ENCODE measurements at regions not wholly inside any gene's neighbourhood (a gene's known extent, or its start where the extent isn't known, plus 50 kb on each side); places are given as distances from the start of the nearest gene placed in this dataset.

DNA sequence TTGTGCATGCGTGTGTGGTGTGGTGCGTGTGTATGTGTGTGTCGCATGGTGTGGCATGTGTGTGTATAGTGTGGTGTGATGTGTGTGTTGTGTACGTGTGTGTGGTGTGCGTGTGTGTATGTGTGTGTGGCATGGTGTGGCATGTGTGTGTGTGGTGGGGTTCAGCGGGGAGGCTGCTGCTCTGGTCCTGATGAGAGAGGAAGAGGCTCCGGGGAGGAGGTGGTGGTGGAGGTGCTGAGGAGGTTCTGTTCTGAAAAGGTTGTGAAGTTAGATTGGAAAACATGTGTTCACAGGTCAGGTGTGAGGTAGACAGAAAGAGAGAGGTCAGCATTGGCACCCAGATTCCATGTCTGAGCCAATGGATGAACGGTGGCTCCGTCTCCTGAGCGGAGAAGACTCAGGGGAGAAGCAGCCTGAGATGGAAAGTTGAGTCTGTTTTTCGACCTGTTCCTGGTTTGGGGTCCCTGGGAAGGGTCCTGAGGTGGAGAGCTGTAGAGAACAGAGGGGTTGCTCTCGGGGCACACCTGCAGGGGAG is 67.2 kb upstream of the HDAC4 start:
- no peaks in the 10 kb centered on the region for H3K36me3 Mint-ChIP-seq (ENCODE audit: insufficient read depth, unreplicated experiment)
- intact Hi-C loops (cut with micrococcal nuclease): no loop called here
- ChIA-PET POLR2A (no interaction called here), CTCF (no interaction called here)
- TF ChIP-seq, protein P1, sequence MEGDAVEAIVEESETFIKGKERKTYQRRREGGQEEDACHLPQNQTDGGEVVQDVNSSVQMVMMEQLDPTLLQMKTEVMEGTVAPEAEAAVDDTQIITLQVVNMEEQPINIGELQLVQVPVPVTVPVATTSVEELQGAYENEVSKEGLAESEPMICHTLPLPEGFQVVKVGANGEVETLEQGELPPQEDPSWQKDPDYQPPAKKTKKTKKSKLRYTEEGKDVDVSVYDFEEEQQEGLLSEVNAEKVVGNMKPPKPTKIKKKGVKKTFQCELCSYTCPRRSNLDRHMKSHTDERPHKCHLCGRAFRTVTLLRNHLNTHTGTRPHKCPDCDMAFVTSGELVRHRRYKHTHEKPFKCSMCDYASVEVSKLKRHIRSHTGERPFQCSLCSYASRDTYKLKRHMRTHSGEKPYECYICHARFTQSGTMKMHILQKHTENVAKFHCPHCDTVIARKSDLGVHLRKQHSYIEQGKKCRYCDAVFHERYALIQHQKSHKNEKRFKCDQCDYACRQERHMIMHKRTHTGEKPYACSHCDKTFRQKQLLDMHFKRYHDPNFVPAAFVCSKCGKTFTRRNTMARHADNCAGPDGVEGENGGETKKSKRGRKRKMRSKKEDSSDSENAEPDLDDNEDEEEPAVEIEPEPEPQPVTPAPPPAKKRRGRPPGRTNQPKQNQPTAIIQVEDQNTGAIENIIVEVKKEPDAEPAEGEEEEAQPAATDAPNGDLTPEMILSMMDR (IDR thresholded peaks at IDR 0.05; ENCODE audit: unreplicated experiment): no peak
- H3K27ac Mint-ChIP-seq (ENCODE audit: low read depth, unreplicated experiment): no peak overlapping the region
- peaks cover 6% of the 10 kb centered on the region for H3K4me1 Mint-ChIP-seq (ENCODE audit: insufficient read depth, unreplicated experiment)
- DNase-seq (ENCODE audit: unreplicated experiment): no peak
- peaks cover 11% of the 10 kb centered on the region for H3K27me3 Mint-ChIP-seq (ENCODE audit: insufficient read depth, unreplicated experiment)
- no TSS peak for BruUV-seq (replicated peaks)
- H3K4me3 Mint-ChIP-seq (ENCODE audit: unreplicated experiment): no peak overlapping the region
- no peaks in the 10 kb centered on the region for H3K9me3 Mint-ChIP-seq (ENCODE audit: unreplicated experiment)

- peaks cover 5% of the 10 kb centered on the region for H3K27me3 Mint-ChIP-seq (ENCODE audit: insufficient read depth, unreplicated experiment)
- H3K27ac Mint-ChIP-seq (ENCODE audit: low read depth, unreplicated experiment): no peak overlapping the region
- ChIA-PET POLR2A (no interaction called here), CTCF (interaction anchor here (0.5 to 0.7 kb wide), 2 partner anchors 16 to 192 kb away, joined by 3 read pairs; no protein-coding TSS in a partner anchor)
- no TSS peak for BruUV-seq (replicated peaks)
- intact Hi-C loops (cut with micrococcal nuclease): no loop called here
- H3K4me1 Mint-ChIP-seq (ENCODE audit: insufficient read depth, unreplicated experiment): peaks cover 6% of the 10 kb centered on the region
- TF ChIP-seq, protein P1 (IDR thresholded peaks at IDR 0.05; ENCODE audit: unreplicated experiment): no peak
- no peaks in the 10 kb centered on the region for H3K9me3 Mint-ChIP-seq (ENCODE audit: unreplicated experiment)
- no peak overlapping the region for H3K4me3 Mint-ChIP-seq (ENCODE audit: unreplicated experiment)
- DNase-seq (ENCODE audit: unreplicated experiment): no peak
- no peaks in the 10 kb centered on the region for H3K36me3 Mint-ChIP-seq (ENCODE audit: insufficient read depth, unreplicated experiment)
These were observed 66.6 kb upstream of the HDAC4 start for GRCh38 chr2:239467281-239467955.

DNA sequence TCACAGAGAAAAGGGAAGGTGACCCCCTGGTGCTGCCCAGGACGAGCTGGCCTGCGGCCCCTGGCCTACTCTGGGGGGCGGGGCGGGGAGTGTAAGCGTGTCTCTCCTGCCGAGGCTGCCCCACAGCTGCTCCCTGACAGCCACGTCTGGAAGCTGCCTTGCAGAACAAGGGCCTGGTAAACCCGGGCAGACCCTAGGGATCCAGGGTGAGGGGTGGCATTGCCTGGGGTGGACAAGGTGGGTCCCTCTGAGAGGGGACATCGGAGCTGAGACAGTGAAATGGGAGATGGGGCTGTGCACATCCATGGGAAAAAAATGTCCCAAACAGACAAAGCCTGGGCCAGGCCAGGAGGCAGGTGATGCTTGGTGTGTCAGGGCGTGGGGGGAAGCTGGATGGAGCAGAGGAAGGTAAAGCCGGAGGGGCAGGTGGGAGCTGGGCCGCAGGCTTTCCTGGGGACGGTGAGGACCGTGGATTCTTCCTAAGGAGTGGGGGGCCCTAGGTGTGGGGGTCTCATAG is 66.0 kb upstream of the HDAC4 start:
- intact Hi-C loops (cut with micrococcal nuclease): no loop called here
- ChIA-PET POLR2A (no interaction called here), CTCF (interaction anchor here (0.5 to 0.7 kb wide), 3 partner anchors 15 to 492 kb away, joined by 3 to 5 read pairs (median 3); no protein-coding TSS in a partner anchor)
- Mint-ChIP-seq H3K27me3 (ENCODE audit: insufficient read depth, unreplicated experiment) (no peaks in the 10 kb centered on the region), H3K4me3 (ENCODE audit: unreplicated experiment) (no peak overlapping the region), H3K36me3 (ENCODE audit: insufficient read depth, unreplicated experiment) (no peaks in the 10 kb centered on the region), H3K4me1 (ENCODE audit: insufficient read depth, unreplicated experiment) (peaks cover 6% of the 10 kb centered on the region), H3K27ac (ENCODE audit: low read depth, unreplicated experiment) (no peak overlapping the region), H3K9me3 (ENCODE audit: unreplicated experiment) (no peaks in the 10 kb centered on the region)
- no TSS peak for BruUV-seq (replicated peaks)
- no peak for DNase-seq (ENCODE audit: unreplicated experiment)
- TF ChIP-seq, protein P1 (IDR thresholded peaks at IDR 0.05; ENCODE audit: unreplicated experiment): no peak

- TF ChIP-seq, protein P1 (IDR thresholded peaks at IDR 0.05; ENCODE audit: unreplicated experiment): no peak
- Mint-ChIP-seq H3K27me3 (ENCODE audit: insufficient read depth, unreplicated experiment) (no peaks in the 10 kb centered on the region), H3K27ac (ENCODE audit: low read depth, unreplicated experiment) (no peak overlapping the region), H3K9me3 (ENCODE audit: unreplicated experiment) (no peaks in the 10 kb centered on the region), H3K36me3 (ENCODE audit: insufficient read depth, unreplicated experiment) (no peaks in the 10 kb centered on the region), H3K4me1 (ENCODE audit: insufficient read depth, unreplicated experiment) (peaks cover 6% of the 10 kb centered on the region), H3K4me3 (ENCODE audit: unreplicated experiment) (no peak overlapping the region)
- intact Hi-C loops (cut with micrococcal nuclease): no loop called here
- CTCF ChIA-PET: interaction anchor here (0.6 kb wide), 1 partner anchor 492 kb away, joined by 5 read pairs; no protein-coding TSS in a partner anchor
- POLR2A ChIA-PET: interaction anchor here (1.4 kb wide), 1 partner anchor 65 kb away, joined by 5 read pairs; the partner anchor contains the start of gene HDAC4
- DNase-seq (ENCODE audit: unreplicated experiment): no peak
- BruUV-seq (replicated peaks): no TSS peak
These were observed 65.4 kb upstream of the HDAC4 start for GRCh38 chr2:239466061-239466754.

All from MCF 10A (cell line).